Endothelial cell of umbilical vein (primary cell): ENCODE measurements at regions not wholly inside any gene's neighbourhood (a gene's known extent, or its start where the extent isn't known, plus 50 kb on each side); places are given as distances from the start of the nearest gene placed in this dataset.

ENCODE experiments used
- CTCF ChIP-seq, 2 donors: IDR thresholded peaks; 1 replicate in 1 of 2; 2 replicates in 1 of 2; pipeline ENCODE4 v1.5.1; 2011; ENCODE audit warnings: low read length in 2 of 2, mild to moderate bottlenecking in 2 of 2, moderate library complexity in 2 of 2, control low read depth in 1 of 2, inconsistent platforms in 1 of 2, low read depth in 1 of 2; ENCODE audit not compliant: insufficient read depth in 1 of 2; ENCODE audit errors: extremely low read depth in 1 of 2
- EZH2 ChIP-seq: IDR thresholded peaks from 2 replicates; pipeline ENCODE4 v1.6.1; 2012; ENCODE audit warnings: borderline replicate concordance, low read depth, mild to moderate bottlenecking, moderate library complexity, low read length, inconsistent platforms; ENCODE audit not compliant: severe bottlenecking
- JUN ChIP-seq: IDR thresholded peaks from 2 replicates; pipeline ENCODE4 v1.6.1; 2011; ENCODE audit warnings: borderline replicate concordance, low read depth; ENCODE audit not compliant: insufficient read length, insufficient read depth
- MAX ChIP-seq: IDR thresholded peaks from 2 replicates; pipeline ENCODE4 v1.6.1; 2011; ENCODE audit not compliant: insufficient read depth, insufficient read length
- MYC ChIP-seq: IDR thresholded peaks from one replicate; pipeline ENCODE4 v1.6.1; 2011; ENCODE audit warnings: mild to moderate bottlenecking, low read depth, low read length
- POLR2A ChIP-seq: IDR thresholded peaks from 2 replicates; pipeline ENCODE4 v1.6.1; 2012; ENCODE audit warnings: low read depth, mild to moderate bottlenecking, control low read depth, low read length
- POLR2AphosphoS5 ChIP-seq: IDR thresholded peaks from 2 replicates; pipeline ENCODE4 v1.6.1; 2012; ENCODE audit warnings: low read depth, mild to moderate bottlenecking, control low read depth, low read length, moderate library complexity; ENCODE audit not compliant: insufficient read depth

- TF ChIP-seq POLR2A = no peak
- TF ChIP-seq CTCF (IDR thresholded peaks at IDR 0.05; ENCODE audit: extremely low read depth in 1 of 2, insufficient read depth in 1 of 2, low read depth in 1 of 2, low read length in 2 of 2) = no peak
- TF ChIP-seq MAX = no peak
- TF ChIP-seq EZH2 = no peak
- TF ChIP-seq JUN = no peak
- no peak for TF ChIP-seq POLR2AphosphoS5
- TF ChIP-seq MYC = no peak
Observed at GRCh38 chr18:68220458-68220857, 494.4 kb downstream of the TMX3 start.
